HG03442 (cell line): ENCODE measurements at regions not wholly inside any gene's neighbourhood (a gene's known extent, or its start where the extent isn't known, plus 50 kb on each side); places are given as distances from the start of the nearest gene placed in this dataset.

Experiments
- ATAC-seq: cut with Tn5 transposase; IDR thresholded peaks from one replicate; pipeline ENCODE4 v1.9.1; 2021; ENCODE audit warnings: mild to moderate bottlenecking, moderate library complexity; ENCODE audit not compliant: unreplicated experiment

DNA sequence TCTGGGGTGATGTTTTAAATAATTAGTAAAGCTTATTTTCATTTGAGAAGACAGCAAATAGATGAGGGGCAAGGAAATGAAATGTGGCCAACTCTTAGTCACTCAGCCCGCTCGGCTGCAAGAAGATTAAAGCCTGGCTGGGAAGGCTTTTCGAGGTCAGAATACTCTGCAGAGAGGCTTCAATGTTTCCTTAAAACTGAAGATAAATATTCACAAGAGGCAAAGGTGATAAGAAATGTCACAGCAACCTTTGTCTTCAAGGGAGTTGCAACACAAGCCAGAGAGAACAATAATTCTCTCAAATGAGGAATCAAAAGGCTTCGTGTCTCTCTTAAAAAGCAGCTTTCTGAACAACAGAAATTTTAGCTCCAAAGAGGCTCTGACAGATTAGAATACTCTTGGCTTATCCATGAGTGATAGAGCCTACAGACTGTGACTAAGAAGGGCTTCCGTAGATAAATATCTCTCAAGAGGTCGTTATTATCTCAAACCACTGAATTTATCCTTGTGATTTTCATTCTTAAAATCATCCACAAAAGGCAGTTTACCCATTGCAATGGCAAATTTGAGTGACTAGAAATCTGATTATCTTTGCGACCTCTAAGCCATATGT lies 92.5 kb downstream of the KLF6 start:
- no peak for ATAC-seq

DNA sequence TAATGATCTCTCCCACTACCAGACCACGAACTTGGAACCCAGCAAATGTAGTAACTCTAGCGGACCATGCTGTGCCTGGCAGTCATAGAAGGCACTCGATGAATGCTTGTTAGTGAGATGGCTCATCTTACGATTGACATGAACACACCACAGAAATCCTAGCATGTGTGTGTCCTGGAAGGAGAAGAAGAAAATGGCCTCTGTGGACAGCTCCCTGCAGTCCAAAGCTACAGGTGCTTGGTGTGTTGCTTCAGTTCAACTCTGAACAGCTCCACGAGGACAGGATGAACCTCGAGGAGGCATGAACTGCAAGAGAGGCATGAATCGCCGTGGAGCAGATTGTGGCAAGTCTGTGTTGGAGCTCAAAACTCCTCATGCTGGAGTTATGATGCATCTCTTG lies 93.5 kb downstream of the KLF6 start:
- no peak for ATAC-seq

DNA sequence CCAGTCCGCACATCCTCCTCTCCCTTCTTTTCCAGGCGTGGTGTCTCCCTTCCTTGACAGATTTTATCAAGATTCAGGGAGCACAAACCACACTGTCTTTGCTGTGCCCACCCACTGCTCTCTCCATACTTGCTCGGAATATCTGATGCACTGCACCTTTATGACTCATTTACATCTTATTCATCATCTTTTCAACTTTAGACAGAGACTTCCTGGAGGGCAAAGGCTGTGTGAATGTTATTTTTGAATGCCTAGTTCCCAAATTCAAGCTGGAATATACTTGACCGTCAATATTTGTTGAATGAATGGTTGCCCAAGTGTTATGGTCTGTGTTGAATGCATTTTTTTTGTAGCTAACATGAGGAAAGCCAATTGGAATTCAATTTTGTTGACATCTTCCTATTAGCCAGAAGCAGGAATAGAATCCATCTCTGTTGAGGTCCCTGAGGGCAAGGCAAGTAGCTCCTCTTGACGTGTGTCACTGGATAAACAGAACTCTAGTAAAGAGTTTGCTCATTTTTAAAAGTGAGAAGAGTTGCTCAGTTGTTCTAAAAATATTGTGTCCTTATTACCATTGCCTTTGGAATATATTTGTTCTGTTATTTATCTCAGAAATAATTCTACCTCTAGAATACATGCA lies 95.0 kb downstream of the KLF6 start:
- no peak for ATAC-seq

DNA sequence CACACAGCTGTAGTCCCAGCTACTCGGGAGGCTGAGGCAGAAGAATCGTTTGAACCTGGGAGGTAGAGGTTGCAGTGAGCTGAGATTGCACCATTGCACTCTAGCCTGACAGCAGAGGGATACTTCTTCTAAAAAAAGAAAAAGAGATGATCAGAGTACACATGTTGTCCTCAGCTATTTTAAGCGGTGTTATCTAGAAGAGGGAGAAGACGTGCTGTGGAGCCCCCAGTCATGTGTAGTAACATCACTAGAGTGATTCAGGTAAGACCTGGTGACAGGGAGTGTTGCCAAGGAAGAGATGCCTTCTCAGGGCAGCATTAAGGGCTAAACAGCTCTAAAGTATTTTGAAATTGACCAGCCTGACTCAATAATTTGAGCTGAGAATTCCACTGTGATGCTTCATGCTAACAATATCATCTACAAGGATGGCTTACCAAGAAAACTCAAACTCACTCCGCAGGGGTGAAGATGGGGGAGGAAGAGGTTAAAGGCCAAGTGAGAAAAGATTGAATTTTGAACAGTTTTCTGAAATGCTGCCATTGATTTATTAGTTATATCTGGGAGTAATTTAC lies 97.4 kb downstream of the KLF6 start:
- no peak for ATAC-seq

DNA sequence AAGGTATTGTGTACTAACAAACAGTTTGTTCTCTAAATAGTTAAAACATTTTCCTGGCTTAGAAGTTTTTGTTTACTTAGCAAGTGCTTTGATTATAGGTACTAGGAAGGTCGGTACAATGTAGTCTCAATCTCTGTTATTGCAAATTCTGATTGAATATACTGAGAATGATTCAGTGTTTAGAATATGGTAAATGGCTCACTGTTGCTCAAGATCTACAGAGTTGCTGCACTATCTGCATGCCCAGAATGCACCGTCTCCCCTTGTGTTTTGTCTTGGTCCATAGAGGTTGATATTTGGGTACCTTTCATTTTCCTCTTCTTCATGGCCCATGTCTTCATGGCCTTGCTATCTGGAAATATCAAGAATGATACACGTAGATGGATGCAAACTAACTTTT lies 99.6 kb downstream of the KLF6 start:
- ATAC-seq: no peak

DNA sequence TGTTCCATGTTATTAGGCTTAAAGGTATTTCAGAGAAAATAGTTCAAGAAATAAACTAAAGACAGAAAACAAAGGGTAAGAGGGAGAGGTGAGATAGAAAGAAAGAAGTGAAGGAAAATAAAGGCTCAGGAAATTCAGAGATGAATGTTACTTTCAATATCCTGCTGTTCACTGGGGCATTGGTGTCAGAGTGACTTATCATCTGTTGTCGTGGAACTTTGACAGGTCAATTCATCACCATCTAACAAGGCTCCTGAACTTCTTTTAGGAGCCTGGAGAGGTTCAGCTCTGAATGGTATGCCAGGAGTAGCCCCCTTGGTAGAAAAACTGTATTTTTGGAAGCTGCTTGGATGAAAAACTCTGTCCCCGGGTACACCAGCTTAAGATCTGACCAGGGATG lies 100.1 kb downstream of the KLF6 start:
- ATAC-seq: no peak

DNA sequence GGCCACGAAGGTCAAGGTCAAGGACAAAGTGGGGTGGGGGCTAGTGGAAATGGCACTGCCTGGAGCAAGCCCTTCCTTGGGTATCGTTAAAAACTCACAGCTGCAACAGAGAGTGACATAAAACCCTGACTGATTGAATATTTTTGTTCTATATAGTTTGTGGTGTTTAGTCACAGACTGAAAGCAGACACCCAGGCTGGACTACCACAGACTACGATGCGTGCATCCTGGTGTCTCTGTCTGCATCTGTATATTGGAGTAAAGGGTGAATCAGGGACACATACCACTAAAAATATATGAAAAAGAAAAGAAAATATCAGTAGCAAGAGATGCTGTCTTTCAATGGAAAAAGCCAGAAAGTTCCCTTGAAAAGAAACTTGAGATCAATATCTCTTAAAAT lies 101.4 kb downstream of the KLF6 start:
- ATAC-seq: no peak

DNA sequence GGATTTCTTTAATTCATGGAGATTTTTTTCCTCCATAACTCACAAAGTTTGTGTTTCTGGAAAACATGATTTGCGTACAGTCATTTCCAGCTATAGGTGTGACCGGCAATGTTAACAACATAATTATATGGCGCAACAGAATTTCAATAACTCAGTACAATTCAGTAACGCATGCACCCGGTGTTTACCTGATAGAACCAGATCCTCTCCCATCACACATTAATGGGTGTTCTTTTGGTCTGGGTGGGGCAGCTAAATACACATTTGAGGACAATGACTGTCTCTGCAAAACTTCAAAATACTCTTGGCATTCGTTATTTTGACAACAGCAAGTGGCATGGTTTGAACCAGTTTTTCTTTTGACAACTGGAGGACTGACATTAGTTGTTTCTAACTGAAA lies 102.3 kb downstream of the KLF6 start:
- ATAC-seq: no peak

DNA sequence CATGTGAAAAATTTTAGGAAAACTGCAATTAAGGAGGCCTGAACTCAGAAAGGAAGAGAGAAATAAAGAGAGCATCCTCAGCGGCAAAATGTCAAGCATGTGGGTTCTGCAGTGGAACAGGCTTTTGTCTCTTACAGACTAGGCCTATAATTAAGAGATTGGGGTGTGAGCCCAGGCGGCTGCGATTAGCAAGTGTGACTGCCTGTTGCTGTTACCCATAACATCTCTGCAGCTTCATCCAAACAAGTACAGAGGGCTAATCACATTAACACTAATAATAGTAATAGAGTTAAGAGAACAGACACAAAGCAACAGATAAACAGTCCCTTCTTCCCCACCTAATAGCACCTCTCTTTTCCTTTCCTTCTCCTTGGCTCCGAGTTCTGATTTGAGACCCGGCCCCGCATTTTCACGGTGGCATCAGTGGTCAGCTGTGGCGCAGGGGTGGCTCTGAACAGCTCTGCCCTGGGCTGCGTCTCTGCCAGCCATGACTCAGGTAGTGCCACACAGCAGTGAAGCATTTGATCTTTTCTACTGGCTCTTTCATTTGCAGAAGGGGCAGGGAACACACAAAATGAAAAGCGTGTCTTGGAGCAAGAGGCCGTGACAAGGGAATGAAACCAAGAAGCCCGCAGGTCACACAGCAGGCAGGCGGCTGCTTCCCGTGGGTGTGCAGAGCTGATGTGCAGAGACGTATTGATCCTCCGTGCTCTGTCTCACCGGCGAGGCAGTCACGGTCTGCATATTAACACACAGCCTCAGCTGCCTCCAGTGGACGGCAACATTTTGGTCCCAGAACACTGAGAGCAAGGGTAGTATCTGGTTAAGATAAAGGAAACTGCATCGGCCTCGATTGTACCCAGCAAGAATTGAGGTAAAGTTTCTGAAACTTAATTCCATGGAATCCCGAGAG lies 103.1 kb downstream of the KLF6 start:
- no peak for ATAC-seq

DNA sequence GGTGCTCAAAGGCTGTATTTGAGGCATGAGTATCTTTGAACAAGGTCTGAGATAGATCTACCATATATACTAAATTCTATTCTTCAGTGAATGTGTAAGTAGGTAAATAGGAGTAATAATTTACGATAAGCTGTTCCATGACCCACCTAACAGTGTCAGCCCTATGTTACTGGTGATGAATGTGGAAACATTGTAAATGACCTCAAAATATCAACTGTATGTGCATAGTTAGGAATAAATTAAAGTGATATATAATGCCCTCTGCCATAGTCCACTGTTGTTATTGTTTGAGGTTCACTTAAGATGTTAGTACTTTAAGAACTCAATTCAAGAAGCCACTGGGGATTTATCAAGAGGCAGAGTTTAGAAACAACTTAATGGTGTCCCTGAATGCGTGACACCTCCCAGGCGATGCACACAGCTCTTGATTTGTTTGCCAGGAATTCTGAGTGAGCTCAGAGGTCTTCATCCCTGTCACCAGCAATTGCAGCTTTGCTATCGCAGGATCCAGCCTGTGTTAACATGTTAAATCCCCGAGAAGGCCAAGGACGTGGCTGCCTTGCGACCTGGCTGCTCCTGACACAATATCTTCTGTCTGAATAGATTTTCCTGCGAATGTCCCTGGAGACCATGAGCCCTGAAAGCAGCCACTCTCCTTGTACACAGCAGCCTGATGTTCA lies 104.9 kb downstream of the KLF6 start:
- no peak for ATAC-seq

DNA sequence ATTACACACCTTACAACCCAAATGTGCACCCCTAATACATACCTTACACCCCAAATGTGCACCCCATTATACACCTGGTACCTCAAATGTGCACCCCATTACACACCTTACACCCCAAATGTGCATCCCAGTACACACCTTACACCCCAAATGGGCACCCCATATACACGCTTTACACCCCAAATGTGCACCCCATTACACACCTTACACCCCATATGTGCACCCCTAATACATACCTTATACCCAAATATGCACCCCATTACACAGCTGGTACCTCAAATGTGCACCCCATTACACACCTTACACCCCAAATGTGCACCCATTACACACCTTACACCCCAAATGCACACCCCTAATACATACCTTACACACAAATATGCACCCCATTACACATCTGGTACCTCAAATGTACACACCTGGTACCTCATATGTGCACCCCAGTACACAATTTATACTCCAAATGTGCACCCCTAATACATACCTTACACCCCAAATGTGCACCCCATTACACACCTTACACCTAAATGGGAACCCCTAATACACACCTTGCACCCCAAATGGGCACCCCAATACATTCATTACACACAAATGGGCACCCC lies 106.3 kb downstream of the KLF6 start:
- no peak for ATAC-seq

DNA sequence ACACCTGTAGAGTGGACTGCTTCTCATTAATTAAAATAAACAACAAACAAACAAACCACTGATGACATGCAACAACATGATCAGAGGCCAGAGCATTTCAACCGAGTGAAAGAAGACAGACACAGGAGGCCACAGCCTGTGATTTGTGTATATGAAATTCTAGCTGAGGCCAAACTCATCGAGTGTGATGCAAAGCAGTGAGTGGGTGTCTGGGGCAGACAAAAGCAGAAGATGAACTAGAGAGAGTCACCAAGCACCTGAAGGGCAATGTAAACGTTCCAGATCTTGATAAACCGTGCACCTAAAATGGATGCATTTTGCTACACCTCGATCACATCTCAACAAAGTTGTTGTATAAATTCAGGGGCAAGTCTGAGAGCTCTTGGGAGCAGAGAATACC lies 108.4 kb downstream of the KLF6 start:
- peak; percentile 65 for ATAC-seq

DNA sequence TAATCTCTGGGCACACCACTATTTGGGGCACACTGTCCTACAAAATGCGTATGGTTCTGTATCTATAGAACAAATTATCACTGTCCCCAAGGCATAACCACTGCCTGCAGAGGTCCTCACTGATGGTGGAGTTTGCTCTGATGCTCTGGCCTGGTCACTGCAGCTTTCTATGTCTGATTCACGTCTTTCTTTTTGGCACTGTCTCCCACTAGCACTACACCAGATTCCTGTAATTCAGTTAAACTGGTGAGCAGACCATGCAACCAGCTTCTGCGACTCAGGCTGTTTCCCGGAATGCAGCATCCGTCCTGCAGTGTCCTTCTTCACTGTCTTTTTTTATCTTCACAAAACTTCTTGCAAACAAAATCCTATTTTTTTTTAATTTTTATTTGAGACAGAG lies 112.8 kb downstream of the KLF6 start:
- ATAC-seq: no peak

DNA sequence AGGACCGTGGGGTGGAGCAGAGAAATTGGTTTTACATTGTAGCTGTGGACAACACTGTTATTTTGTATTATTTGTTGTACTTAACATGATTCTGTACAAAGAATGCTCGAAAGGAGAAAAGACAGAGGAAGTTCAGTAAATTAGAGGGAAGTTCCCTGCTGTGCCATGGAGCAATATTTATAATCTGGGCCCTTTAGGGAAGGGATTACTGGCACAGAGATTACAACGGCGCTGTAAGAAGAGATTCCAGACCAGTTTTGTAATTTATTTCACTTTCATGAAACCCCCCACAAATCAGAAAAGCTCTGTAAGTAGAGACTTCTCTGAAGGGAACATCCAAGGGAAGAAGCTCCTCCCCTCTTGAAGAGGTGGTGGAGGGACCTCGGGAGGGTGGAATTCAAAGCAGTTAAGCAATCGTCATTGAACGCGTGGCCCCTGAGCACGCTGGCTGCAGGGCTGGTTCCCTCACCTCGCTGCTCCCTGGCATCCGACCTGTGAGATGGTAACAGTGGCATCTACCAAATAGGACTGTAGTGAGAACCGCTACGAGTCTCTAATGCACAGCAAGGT lies 113.5 kb downstream of the KLF6 start:
- ATAC-seq: no peak

DNA sequence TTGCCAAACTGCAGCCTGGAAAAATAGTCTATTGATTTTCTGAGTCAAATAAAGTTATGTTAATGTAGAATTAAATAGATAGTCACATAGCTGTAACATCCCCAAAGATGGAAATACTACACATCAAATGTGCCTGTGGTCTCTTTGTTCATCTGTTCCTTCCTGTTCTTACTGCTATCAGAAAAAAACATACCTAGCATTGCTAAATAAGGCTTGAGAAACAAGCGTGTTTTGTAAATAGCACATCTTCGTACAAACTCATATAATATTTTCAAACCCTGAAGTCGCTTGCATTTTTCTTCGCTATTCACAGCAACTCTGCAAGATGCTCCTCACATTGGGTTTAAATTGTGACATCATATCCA lies 116.1 kb downstream of the KLF6 start:
- no peak for ATAC-seq

DNA sequence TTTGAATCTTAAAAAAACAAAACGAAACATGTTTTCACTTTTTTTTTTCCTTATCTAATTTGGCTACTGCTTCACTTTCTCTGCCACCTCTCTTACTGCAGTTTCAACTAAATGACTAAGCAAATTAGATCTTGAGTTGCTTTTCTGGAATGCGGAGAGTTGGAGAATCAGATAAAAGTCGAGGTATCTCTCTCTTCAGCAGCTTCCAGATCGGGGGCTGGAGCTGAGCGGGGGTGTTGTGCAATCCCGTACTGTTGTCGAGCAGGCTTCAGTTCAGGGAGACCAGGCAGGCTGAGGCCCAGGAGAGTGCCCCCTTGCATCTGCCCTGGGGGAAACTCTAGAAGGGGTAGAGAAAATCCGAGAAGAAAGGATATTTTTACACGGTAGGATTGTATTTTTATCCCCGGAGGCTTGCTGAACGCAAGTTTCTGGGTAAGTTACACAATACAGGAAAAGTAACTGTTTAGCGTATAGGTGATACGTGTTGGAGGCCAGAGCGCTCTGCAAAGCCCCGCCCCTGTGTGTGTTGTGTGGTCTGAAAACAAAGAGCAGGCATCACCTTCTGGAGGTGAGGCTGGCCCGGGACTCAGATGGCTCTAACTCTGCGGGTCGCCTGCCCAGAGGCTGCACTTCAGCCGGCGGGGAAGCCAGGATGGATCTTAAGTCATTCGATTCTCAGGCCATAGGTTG lies 116.6 kb downstream of the KLF6 start:
- ATAC-seq: no peak

DNA sequence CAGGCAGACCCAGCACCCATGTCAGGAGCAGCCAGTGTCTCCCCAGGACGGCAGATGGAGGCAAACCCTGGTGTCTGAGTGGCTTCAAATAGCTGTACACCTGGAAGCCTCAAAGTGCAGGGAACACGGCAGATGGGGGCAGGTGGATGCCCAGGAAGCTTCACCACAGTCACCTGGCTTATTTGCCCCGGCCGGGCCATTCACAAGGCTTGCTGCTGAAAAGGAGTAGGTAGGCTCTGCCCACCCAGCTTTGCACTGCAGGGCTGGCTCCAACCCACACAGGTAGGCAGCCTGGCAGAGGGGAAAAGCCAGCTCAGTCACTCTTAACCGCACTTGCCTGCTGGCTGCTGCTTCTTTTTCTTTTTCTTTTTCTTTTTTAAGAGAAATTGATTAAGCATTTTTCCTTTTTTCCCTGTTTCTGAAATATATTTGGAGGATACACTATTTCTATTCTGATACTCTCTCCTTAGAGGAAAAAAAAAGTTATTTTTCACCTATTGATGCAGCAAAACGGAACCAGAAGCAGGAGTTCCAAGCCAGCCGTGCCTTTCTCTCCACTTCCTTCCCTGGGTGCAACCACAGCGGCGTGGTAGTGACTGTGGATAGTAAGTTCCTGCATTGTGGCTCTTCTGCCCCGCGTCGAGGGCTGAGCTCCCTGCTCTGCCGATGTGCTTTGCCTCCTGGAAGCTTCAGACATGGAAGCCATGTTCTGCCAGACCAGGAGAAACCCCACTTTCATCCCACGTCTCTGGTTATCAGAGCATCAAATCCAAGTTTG lies 118.3 kb downstream of the KLF6 start:
- ATAC-seq: no peak

DNA sequence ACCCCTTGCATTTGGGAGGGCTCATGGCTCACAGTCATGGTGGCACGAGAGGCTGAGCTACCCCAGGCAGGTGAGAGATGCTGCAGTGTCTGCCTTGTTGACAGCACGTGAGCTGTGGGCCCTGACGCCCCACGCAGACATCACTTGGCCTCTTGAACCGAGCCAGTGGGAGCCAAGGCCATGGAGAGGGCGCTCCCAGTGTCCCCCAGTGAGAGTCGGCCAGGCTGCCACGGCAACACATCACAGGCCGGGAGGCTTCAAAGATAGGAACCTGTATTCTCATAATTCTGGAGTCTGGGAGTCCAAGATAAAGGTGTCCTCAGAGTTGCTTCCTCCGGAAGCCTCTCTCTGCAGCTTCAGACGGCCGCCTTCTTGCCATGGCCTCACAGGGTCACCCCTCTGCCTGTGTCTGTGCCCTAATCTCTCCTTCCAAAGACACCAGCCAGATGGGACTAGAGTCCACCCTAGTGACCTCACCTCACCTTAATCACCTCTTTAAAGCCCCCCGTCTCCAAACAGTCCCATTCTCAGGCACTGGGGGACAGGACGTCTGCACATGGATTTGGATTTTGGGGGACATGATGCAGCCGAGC lies 119.6 kb downstream of the KLF6 start:
- no peak for ATAC-seq

DNA sequence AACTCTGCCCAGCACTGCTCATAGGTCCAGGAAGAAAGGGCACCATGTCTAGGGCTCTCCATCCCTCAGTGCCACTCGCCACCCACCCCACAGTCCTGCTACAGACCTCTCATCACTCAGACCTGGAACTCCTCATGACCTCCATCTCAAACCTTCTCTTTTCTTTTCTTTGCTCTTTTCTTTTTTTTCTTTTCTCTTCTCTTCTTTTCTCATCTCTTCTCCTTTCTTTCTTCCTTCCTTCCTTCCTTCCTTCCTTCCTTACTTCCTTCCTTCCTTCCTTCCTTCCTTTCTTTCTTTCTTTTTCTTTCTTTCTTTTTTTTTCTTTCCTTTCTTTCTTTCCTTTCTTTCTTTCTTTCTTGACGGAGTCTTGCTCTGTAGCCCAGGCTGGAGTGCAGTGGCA lies 122.2 kb downstream of the KLF6 start:
- ATAC-seq: no peak
